GM19324 (cell line): ENCODE measurements at regions not wholly inside any gene's neighbourhood (a gene's known extent, or its start where the extent isn't known, plus 50 kb on each side); places are given as distances from the start of the nearest gene placed in this dataset.
"Not testable (repeated sequence)": the region's sequence is repeated elsewhere in the genome, so short reads cannot be mapped to it uniquely, and the experiment has no call there.

Experiments used
- ATAC-seq: cut with Tn5 transposase; IDR thresholded peaks from one replicate; pipeline ENCODE4 v1.9.1; 2021; ENCODE audit warnings: mild to moderate bottlenecking, moderate library complexity; ENCODE audit not compliant: unreplicated experiment, low FRiP score

- no peak for ATAC-seq
Measured at GRCh38 chr6:119539066-119539746, 189.6 kb upstream of the MAN1A1 start.

- ATAC-seq: no peak
Measured at GRCh38 chr6:119536666-119537065, 187.1 kb upstream of the MAN1A1 start.

GRCh38 chr6:119535332-119535731 lies 185.8 kb upstream of the MAN1A1 start:
- ATAC-seq: no peak

GRCh38 chr6:119533603-119534279 lies 184.2 kb upstream of the MAN1A1 start:
- ATAC-seq: no peak

GRCh38 chr6:119527231-119527578 lies 177.6 kb upstream of the MAN1A1 start:
- ATAC-seq: no peak

GRCh38 chr6:119526561-119527230 lies 177.1 kb upstream of the MAN1A1 start:
- ATAC-seq: no peak

- no peak for ATAC-seq
Measured at GRCh38 chr6:119524410-119524809, 174.8 kb upstream of the MAN1A1 start.

- ATAC-seq: no peak
Measured at GRCh38 chr6:119523556-119523955, 174.0 kb upstream of the MAN1A1 start.

- ATAC-seq: no peak
Measured at GRCh38 chr6:119521251-119521650, 171.7 kb upstream of the MAN1A1 start.

- ATAC-seq: no peak
Measured at GRCh38 chr6:119517428-119517827, 167.9 kb upstream of the MAN1A1 start.

- no peak for ATAC-seq
Measured at GRCh38 chr6:119514345-119514744, 164.8 kb upstream of the MAN1A1 start.

GRCh38 chr6:119511024-119511423 lies 161.5 kb upstream of the MAN1A1 start:
- no peak for ATAC-seq

- ATAC-seq: no peak
Measured at GRCh38 chr6:119510246-119510645, 160.7 kb upstream of the MAN1A1 start.

GRCh38 chr6:119506631-119507174 lies 157.1 kb upstream of the MAN1A1 start:
- no peak for ATAC-seq

- peak; percentile 88 for ATAC-seq
Measured at GRCh38 chr6:119501798-119502483, 152.4 kb upstream of the MAN1A1 start.

- no peak for ATAC-seq
Measured at GRCh38 chr6:119499797-119500196, 150.2 kb upstream of the MAN1A1 start.

GRCh38 chr6:119497988-119498727 lies 148.6 kb upstream of the MAN1A1 start:
- ATAC-seq: no peak

GRCh38 chr6:119495230-119495683 lies 145.7 kb upstream of the MAN1A1 start:
- ATAC-seq: no peak

- no peak for ATAC-seq
Measured at GRCh38 chr6:119493980-119494379, 144.4 kb upstream of the MAN1A1 start.

- not testable (repeated sequence) for ATAC-seq
Measured at GRCh38 chr6:119491112-119491511, 141.6 kb upstream of the MAN1A1 start.
